HEK293T (cell line): ENCODE measurements at regions not wholly inside any gene's neighbourhood (a gene's known extent, or its start where the extent isn't known, plus 50 kb on each side); places are given as distances from the start of the nearest gene placed in this dataset.

Source experiments
- ARNT ChIP-seq: fragments of 450-650 bp; IDR thresholded peaks from 2 replicates; pipeline ENCODE4 v1.6.1; 2017; ENCODE audit warnings: mild to moderate bottlenecking
- BHLHE40 ChIP-seq: fragments of 450-650 bp; IDR thresholded peaks from 2 replicates; pipeline ENCODE4 v1.6.1; 2016; ENCODE audit warnings: mild to moderate bottlenecking, moderate library complexity, borderline replicate concordance
- ELF4 ChIP-seq: fragments of 450-650 bp; IDR thresholded peaks from 2 replicates; pipeline ENCODE4 v1.6.1; 2017; ENCODE audit warnings: antibody characterized with exemption
- FOXA1 ChIP-seq: fragments of 450-650 bp; IDR thresholded peaks from 2 replicates; pipeline ENCODE4 v1.6.1; 2016; ENCODE audit warnings: mild to moderate bottlenecking
- HDGF ChIP-seq: fragments of 450-650 bp; IDR thresholded peaks from 2 replicates; pipeline ENCODE4 v1.6.1; 2017; ENCODE audit warnings: antibody characterized with exemption, borderline replicate concordance
- L3MBTL2 ChIP-seq: fragments of 450-650 bp; conservative IDR thresholded peaks from 2 replicates; pipeline ENCODE4 v1.6.1; 2016; ENCODE audit warnings: mild to moderate bottlenecking
- LEF1 ChIP-seq: fragments of 450-650 bp; IDR thresholded peaks from 2 replicates; pipeline ENCODE4 v1.6.1; 2017; ENCODE audit warnings: mild to moderate bottlenecking, borderline replicate concordance
- PKNOX1 ChIP-seq: fragments of 450-650 bp; IDR thresholded peaks from 2 replicates; pipeline ENCODE4 v1.6.1; 2016
- SP1 ChIP-seq: fragments of 450-650 bp; IDR thresholded peaks from 2 replicates; pipeline ENCODE4 v1.6.1; 2017
- SUZ12 ChIP-seq: fragments of 450-650 bp; IDR thresholded peaks from 2 replicates; pipeline ENCODE4 v1.6.1; 2016; ENCODE audit warnings: mild to moderate bottlenecking
- TARDBP ChIP-seq: fragments of 450-650 bp; IDR thresholded peaks from 2 replicates; pipeline ENCODE4 v1.6.1; 2016
- ZNF384 ChIP-seq: fragments of 450-650 bp; IDR thresholded peaks from 2 replicates; pipeline ENCODE4 v1.6.1; 2016

- TF ChIP-seq ARNT (no peak), HDGF (no peak), TARDBP (no peak), PKNOX1 (no peak), SP1 (no peak), SUZ12 (no peak), ELF4 (no peak), FOXA1 (no peak), LEF1 (no peak), ZNF384 (no peak), BHLHE40 (no peak), L3MBTL2 (no peak)
These were observed 1571.5 kb upstream of the WWC1 start for GRCh38 chr5:166719991-166720390.
